ENCODE measurements at regions not wholly inside any gene's neighbourhood (a gene's known extent, or its start where the extent isn't known, plus 50 kb on each side); places are given as distances from the start of the nearest gene placed in this dataset.

DNA sequence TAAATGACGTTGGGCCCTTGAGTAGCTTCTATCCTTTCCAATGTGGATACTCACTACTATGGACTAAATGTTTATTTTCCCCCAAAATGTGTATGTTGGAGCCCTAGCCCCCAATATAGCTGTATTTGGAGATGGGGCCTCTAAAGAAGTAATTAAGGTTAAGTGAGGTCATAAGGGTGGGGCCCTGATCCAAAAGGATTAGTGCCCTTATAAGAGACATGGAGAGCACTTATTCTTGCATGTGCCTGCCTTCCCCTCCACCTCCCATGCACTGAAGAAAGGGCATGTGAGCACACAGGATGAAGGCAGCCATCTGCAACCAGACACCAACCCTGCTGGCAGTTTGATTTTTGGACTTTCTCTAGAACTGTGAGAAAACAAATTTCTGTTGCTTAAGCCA, 115.7 kb upstream of the MED13 start:
- Histone ChIP-seq H3K27me3 (ENCODE audit: control insufficient read depth in 3 of 3, insufficient read depth in 3 of 3, low read length in 2 of 3) (no peaks in the 10 kb centered on the region), H3K9me3 (ENCODE audit: control insufficient read depth in 4 of 4, insufficient read depth in 3 of 4, low read length in 3 of 4) (peaks cover 0 to 11% (median 7%) of the 10 kb centered on the region in 4 donors), H3K36me3 (ENCODE audit: control insufficient read depth in 4 of 4, insufficient read depth in 4 of 4, low read length in 4 of 4) (no peaks in the 10 kb centered on the region), H3K9ac (ENCODE audit: insufficient read depth in 1 of 2, low read length in 2 of 2) (no peak overlapping the region), H3K4me1 (ENCODE audit: control insufficient read depth in 5 of 5, insufficient read depth in 5 of 5, low read length in 5 of 5) (no peaks in the 10 kb centered on the region), H3K27ac (ENCODE audit: low read depth in 1 of 2, low read length in 1 of 2) (no peak overlapping the region), H3K4me3 (no peak overlapping the region)
- WGBS, 2 donors, result 86 to 92% methylated on average over 1 of the region's 1 CpG
- ATAC-seq (ENCODE audit: insufficient read depth, low FRiP score) (no peak), DNase-seq (no peak)
- TF ChIP-seq, protein P1, sequence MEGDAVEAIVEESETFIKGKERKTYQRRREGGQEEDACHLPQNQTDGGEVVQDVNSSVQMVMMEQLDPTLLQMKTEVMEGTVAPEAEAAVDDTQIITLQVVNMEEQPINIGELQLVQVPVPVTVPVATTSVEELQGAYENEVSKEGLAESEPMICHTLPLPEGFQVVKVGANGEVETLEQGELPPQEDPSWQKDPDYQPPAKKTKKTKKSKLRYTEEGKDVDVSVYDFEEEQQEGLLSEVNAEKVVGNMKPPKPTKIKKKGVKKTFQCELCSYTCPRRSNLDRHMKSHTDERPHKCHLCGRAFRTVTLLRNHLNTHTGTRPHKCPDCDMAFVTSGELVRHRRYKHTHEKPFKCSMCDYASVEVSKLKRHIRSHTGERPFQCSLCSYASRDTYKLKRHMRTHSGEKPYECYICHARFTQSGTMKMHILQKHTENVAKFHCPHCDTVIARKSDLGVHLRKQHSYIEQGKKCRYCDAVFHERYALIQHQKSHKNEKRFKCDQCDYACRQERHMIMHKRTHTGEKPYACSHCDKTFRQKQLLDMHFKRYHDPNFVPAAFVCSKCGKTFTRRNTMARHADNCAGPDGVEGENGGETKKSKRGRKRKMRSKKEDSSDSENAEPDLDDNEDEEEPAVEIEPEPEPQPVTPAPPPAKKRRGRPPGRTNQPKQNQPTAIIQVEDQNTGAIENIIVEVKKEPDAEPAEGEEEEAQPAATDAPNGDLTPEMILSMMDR (IDR thresholded peaks at IDR 0.05; ENCODE audit: control extremely low read depth, extremely low read depth), result no peak

DNA sequence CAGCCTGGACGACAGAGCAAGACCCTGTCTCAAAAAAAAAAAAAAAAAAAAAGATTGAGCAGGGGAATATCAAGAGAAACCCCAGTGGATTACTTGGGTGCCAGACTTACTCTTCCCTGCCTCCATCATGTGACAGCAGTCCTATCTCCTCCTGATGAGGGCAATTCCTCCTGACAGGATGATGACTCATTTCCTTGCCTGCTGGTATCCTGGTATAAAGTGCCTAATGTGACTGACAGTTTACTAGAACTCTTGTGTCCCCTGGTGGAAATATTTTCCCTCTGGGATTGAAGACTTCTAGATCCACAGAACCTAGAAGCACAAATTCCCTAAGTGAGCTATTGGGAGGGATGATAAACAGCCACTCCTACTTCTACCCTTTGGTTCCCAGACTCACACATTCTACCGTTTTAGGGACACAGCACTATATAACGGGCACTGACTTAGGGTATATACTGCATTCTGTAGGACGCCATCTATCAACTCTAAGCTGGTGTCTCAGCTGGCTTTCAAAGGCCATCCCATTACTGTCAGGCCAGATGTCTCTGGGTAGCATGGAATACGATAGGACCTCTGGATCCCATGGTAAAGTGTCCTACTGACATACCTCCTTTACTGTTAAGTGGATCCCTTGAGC, 114.6 kb upstream of the MED13 start:
- Histone ChIP-seq H3K36me3 (ENCODE audit: control insufficient read depth in 4 of 4, insufficient read depth in 4 of 4, low read length in 4 of 4) (no peaks in the 10 kb centered on the region), H3K27ac (ENCODE audit: low read depth in 1 of 2, low read length in 1 of 2) (no peak overlapping the region), H3K27me3 (ENCODE audit: control insufficient read depth in 3 of 3, insufficient read depth in 3 of 3, low read length in 2 of 3) (no peaks in the 10 kb centered on the region), H3K4me1 (ENCODE audit: control insufficient read depth in 5 of 5, insufficient read depth in 5 of 5, low read length in 5 of 5) (no peaks in the 10 kb centered on the region), H3K9ac (ENCODE audit: insufficient read depth in 1 of 2, low read length in 2 of 2) (no peak overlapping the region), H3K9me3 (ENCODE audit: control insufficient read depth in 4 of 4, insufficient read depth in 3 of 4, low read length in 3 of 4) (peaks cover 0 to 11% (median 7%) of the 10 kb centered on the region in 4 donors), H3K4me3 (no peak overlapping the region)
- WGBS, 2 donors, result 88 to 92% methylated on average over 5 of the region's 5 CpGs
- DNase-seq, result peak in 1 of 3 donors; percentile 5
- no peak for ATAC-seq (ENCODE audit: insufficient read depth, low FRiP score)
- TF ChIP-seq, protein P1 (IDR thresholded peaks at IDR 0.05; ENCODE audit: control extremely low read depth, extremely low read depth), result no peak

DNA sequence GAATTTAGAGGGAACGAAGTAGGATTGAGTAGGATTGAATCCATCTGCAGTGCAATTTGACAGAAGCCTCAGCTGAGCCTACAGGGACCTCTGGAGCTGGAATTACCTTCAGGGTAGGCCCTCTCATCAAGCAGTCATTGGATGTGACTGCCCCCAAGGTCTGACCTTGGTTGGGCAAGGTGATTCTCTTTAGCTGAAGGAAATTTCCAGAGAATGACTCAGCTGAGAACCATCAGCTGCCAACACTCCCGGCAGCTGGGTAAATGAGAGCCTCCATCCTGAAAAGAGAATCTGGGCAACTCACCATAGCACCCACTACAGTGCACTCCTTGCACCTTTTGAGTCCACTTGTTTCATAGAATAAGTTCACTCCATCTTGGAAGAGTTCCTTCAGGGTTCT, 113.5 kb upstream of the MED13 start:
- DNase-seq (no peak), ATAC-seq (ENCODE audit: insufficient read depth, low FRiP score) (no peak)
- no peak overlapping the region for H3K4me3 ChIP-seq
- WGBS, 2 donors, result 87 to 96% methylated on average over 2 of the region's 2 CpGs
- no peaks in the 10 kb centered on the region for H3K27me3 ChIP-seq (ENCODE audit: control insufficient read depth in 3 of 3, insufficient read depth in 3 of 3, low read length in 2 of 3)
- H3K9me3 ChIP-seq (ENCODE audit: control insufficient read depth in 4 of 4, insufficient read depth in 3 of 4, low read length in 3 of 4), result peaks cover 0 to 11% (median 7%) of the 10 kb centered on the region in 4 donors
- H3K4me1 ChIP-seq (ENCODE audit: control insufficient read depth in 5 of 5, insufficient read depth in 5 of 5, low read length in 5 of 5), result no peaks in the 10 kb centered on the region
- H3K9ac ChIP-seq (ENCODE audit: insufficient read depth in 1 of 2, low read length in 2 of 2), result no peak overlapping the region
- no peaks in the 10 kb centered on the region for H3K36me3 ChIP-seq (ENCODE audit: control insufficient read depth in 4 of 4, insufficient read depth in 4 of 4, low read length in 4 of 4)
- no peak overlapping the region for H3K27ac ChIP-seq (ENCODE audit: low read depth in 1 of 2, low read length in 1 of 2)
- TF ChIP-seq, protein P1 (IDR thresholded peaks at IDR 0.05; ENCODE audit: control extremely low read depth, extremely low read depth), result no peak

Data from lung (tissue), 11 donors.